PC-3 (cell line): ENCODE measurements at regions not wholly inside any gene's neighbourhood (a gene's known extent, or its start where the extent isn't known, plus 50 kb on each side); places are given as distances from the start of the nearest gene placed in this dataset.

Experiments used
- CTCF ChIP-seq: fragments of 300-600 bp; sonication (generic); conservative IDR thresholded peaks from 2 replicates; pipeline ENCODE4 v1.5.1; 2017; ENCODE audit warnings: antibody characterized with exemption, low read depth, mild to moderate bottlenecking, low read length
- EZH2 ChIP-seq: fragments of 300-600 bp; sonication (generic); IDR thresholded peaks from one replicate; pipeline ENCODE4 v1.6.1; 2017; ENCODE audit warnings: antibody characterized with exemption, mild to moderate bottlenecking, low read length; ENCODE audit not compliant: unreplicated experiment

GRCh38 chr1:172813330-172813729 is 154.4 kb downstream of the FASLG start:
- TF ChIP-seq CTCF: no peak
- TF ChIP-seq EZH2: no peak
